ENCODE measurements at regions not wholly inside any gene's neighbourhood (a gene's known extent, or its start where the extent isn't known, plus 50 kb on each side); places are given as distances from the start of the nearest gene placed in this dataset.

DNA sequence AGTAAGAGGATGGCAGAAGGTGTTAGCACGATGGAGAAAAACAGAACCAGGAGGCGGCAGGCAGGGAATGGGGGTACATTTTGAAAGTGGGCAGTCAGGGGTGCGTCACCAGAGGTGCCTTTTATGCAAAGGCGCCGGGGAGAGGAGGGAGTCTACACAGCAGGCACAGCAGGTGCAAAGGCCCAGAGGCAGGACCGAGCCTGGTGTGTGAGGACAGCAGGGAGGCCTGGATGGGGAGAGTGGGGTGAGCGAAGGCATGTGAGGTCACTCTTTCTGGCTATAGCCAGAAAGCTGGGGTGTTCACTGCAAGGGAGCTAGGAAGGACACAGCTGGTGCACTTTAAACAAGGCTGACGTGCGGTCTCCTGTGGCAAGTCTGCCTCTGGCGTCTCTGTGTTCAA, 65.0 kb downstream of the NCOR2 start:
- Histone ChIP-seq H3K4me2 (ENCODE audit: low read length) (no peak overlapping the region), H3F3A (ENCODE audit: insufficient read depth, low read length) (no peaks in the 10 kb centered on the region), H2AFZ (ENCODE audit: low read length) (no peak overlapping the region), H4K20me1 (ENCODE audit: insufficient read depth, low read length) (no peaks in the 10 kb centered on the region), H3K79me2 (ENCODE audit: insufficient read depth, low read length) (no peaks in the 10 kb centered on the region), H3K9me2 (ENCODE audit: low read depth, low read length) (no peaks in the 10 kb centered on the region), H3K4me3 (ENCODE audit: low read depth, low read length, poor library complexity, severe bottlenecking) (no peak overlapping the region), H3K4me1 (ENCODE audit: insufficient read depth, low read length, severe bottlenecking) (peaks cover 5% of the 10 kb centered on the region), H3K9me3 (ENCODE audit: low read length) (no peaks in the 10 kb centered on the region), H3K9ac (ENCODE audit: low read length) (no peak overlapping the region), H3K27me3 (ENCODE audit: insufficient read depth, low read length) (no peaks in the 10 kb centered on the region), H3K27ac (ENCODE audit: low read depth, low read length, poor library complexity, severe bottlenecking) (no peak overlapping the region), H3K36me3 (ENCODE audit: insufficient read depth, low read length) (no peaks in the 10 kb centered on the region)
- TF ChIP-seq CTCF (IDR thresholded peaks at IDR 0.05; ENCODE audit: low read length): no peak
- TF ChIP-seq EZH2 (IDR thresholded peaks at IDR 0.05; ENCODE audit: borderline replicate concordance, low read length): no peak

DNA sequence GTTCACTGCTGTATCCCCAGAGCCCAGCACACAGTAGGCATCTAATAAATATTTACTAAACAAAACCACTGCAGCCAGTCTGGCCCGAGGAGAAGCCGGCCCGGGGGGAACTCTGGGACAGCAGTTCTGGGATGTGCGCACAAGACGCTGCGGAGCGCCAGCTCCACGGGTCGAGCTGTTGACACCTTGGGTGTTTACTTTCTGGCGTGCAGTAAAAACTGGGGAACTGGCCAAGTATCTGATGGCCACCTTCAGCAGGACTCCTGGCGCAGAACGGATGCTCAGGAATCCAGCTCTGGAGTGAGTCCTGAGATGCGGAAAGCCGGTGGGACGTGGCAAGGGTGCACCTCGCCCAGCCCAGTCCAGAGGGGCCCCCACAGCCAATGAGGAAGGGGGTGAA, 65.6 kb downstream of the NCOR2 start:
- Histone ChIP-seq H3K79me2 (ENCODE audit: insufficient read depth, low read length) (no peaks in the 10 kb centered on the region), H3K9me2 (ENCODE audit: low read depth, low read length) (no peaks in the 10 kb centered on the region)

GRCh38 chr12:124501112-124501561, 66.3 kb downstream of the NCOR2 start:
- TF ChIP-seq CTCF (IDR thresholded peaks at IDR 0.05; ENCODE audit: low read length): no peak
- no peak overlapping the region for H3K27ac ChIP-seq (ENCODE audit: low read depth, low read length, poor library complexity, severe bottlenecking)
- no peaks in the 10 kb centered on the region for H3K27me3 ChIP-seq (ENCODE audit: insufficient read depth, low read length)
- H3K4me3 ChIP-seq (ENCODE audit: low read depth, low read length, poor library complexity, severe bottlenecking): no peak overlapping the region
- no peak overlapping the region for H3K4me2 ChIP-seq (ENCODE audit: low read length)
- no peaks in the 10 kb centered on the region for H4K20me1 ChIP-seq (ENCODE audit: insufficient read depth, low read length)
- no peak overlapping the region for H3K9ac ChIP-seq (ENCODE audit: low read length)
- no peaks in the 10 kb centered on the region for H3K4me1 ChIP-seq (ENCODE audit: insufficient read depth, low read length, severe bottlenecking)
- no peaks in the 10 kb centered on the region for H3K9me2 ChIP-seq (ENCODE audit: low read depth, low read length)
- H3K36me3 ChIP-seq (ENCODE audit: insufficient read depth, low read length): no peaks in the 10 kb centered on the region
- no peaks in the 10 kb centered on the region for H3K79me2 ChIP-seq (ENCODE audit: insufficient read depth, low read length)
- H2AFZ ChIP-seq (ENCODE audit: low read length): no peak overlapping the region
- no peaks in the 10 kb centered on the region for H3K9me3 ChIP-seq (ENCODE audit: low read length)
- H3F3A ChIP-seq (ENCODE audit: insufficient read depth, low read length): no peaks in the 10 kb centered on the region

More for the DNA sequence above, 65.6 kb downstream of the NCOR2 start:
- H3K27me3 ChIP-seq (ENCODE audit: insufficient read depth, low read length): no peaks in the 10 kb centered on the region
- no peaks in the 10 kb centered on the region for H3K9me3 ChIP-seq (ENCODE audit: low read length)
- TF ChIP-seq CTCF (IDR thresholded peaks at IDR 0.05; ENCODE audit: low read length) (no peak), EZH2 (IDR thresholded peaks at IDR 0.05; ENCODE audit: borderline replicate concordance, low read length) (no peak)
- H3K36me3 ChIP-seq (ENCODE audit: insufficient read depth, low read length): no peaks in the 10 kb centered on the region
- no peak overlapping the region for H3K4me3 ChIP-seq (ENCODE audit: low read depth, low read length, poor library complexity, severe bottlenecking)
- H3K4me2 ChIP-seq (ENCODE audit: low read length): no peak overlapping the region
- H3K4me1 ChIP-seq (ENCODE audit: insufficient read depth, low read length, severe bottlenecking): peaks cover 5% of the 10 kb centered on the region
- H3K9ac ChIP-seq (ENCODE audit: low read length): no peak overlapping the region
- no peak overlapping the region for H3K27ac ChIP-seq (ENCODE audit: low read depth, low read length, poor library complexity, severe bottlenecking)
- no peaks in the 10 kb centered on the region for H4K20me1 ChIP-seq (ENCODE audit: insufficient read depth, low read length)
- H3F3A ChIP-seq (ENCODE audit: insufficient read depth, low read length): no peaks in the 10 kb centered on the region
- H2AFZ ChIP-seq (ENCODE audit: low read length): no peak overlapping the region
